NT2/D1 (cell line): ENCODE measurements at regions not wholly inside any gene's neighbourhood (a gene's known extent, or its start where the extent isn't known, plus 50 kb on each side); places are given as distances from the start of the nearest gene placed in this dataset.

Experiments
- SUZ12 ChIP-seq: IDR thresholded peaks from 2 replicates; pipeline ENCODE4 v1.6.1; 2011; ENCODE audit not compliant: insufficient read length, insufficient read depth; ENCODE audit errors: extremely low read depth
- YY1 ChIP-seq: IDR thresholded peaks from 2 replicates; pipeline ENCODE4 v1.6.1; 2011; ENCODE audit not compliant: insufficient read length, insufficient read depth

GRCh38 chr7:42587806-42588205 lies 324.1 kb downstream of the C7orf25 start:
- TF ChIP-seq SUZ12 = no peak
- TF ChIP-seq YY1 = no peak
